Ureter (tissue), 1 donor: ENCODE measurements at regions not wholly inside any gene's neighbourhood (a gene's known extent, or its start where the extent isn't known, plus 50 kb on each side); places are given as distances from the start of the nearest gene placed in this dataset.
"Not testable (repeated sequence)": the region's sequence is repeated elsewhere in the genome, so short reads cannot be mapped to it uniquely, and the experiment has no call there.

Source experiments
- DNase-seq: peaks from one replicate; pipeline ENCODE4 v3.0.0-alpha.2; 2020; ENCODE audit warnings: low spot score
- donor health status: DM: yes; HTN: yes; CAD: no.

GRCh38 chr5:16987776-16988175 is 51.7 kb upstream of the MYO10 start:
- no peak for DNase-seq

GRCh38 chr5:16990817-16991520 is 54.9 kb upstream of the MYO10 start:
- not testable (repeated sequence) for DNase-seq

- DNase-seq, result no peak
Measured at GRCh38 chr5:16992006-16992405, 55.9 kb upstream of the MYO10 start.

GRCh38 chr5:16992444-16992843 is 56.4 kb upstream of the MYO10 start:
- no peak for DNase-seq

GRCh38 chr5:16994565-16994964 is 58.5 kb upstream of the MYO10 start:
- no peak for DNase-seq

- no peak for DNase-seq
Measured at GRCh38 chr5:16995372-16995771, 59.3 kb upstream of the MYO10 start.

GRCh38 chr5:17000291-17000939 is 64.3 kb upstream of the MYO10 start:
- DNase-seq, result no peak

GRCh38 chr5:17001428-17001827 is 65.3 kb upstream of the MYO10 start:
- DNase-seq, result no peak

- no peak for DNase-seq
Measured at GRCh38 chr5:17004441-17005106, 68.5 kb upstream of the MYO10 start.

- DNase-seq, result no peak
Measured at GRCh38 chr5:17005107-17005828, 69.2 kb upstream of the MYO10 start.

- DNase-seq, result no peak
Measured at GRCh38 chr5:17012289-17012688, 76.2 kb upstream of the MYO10 start.

GRCh38 chr5:17014686-17015085 is 78.6 kb upstream of the MYO10 start:
- DNase-seq, result no peak

- no peak for DNase-seq
Measured at GRCh38 chr5:17018871-17019270, 82.8 kb upstream of the MYO10 start.

- no peak for DNase-seq
Measured at GRCh38 chr5:17019324-17019723, 83.2 kb upstream of the MYO10 start.

- DNase-seq, result no peak
Measured at GRCh38 chr5:17020678-17021601, 84.9 kb upstream of the MYO10 start.

GRCh38 chr5:17021602-17021932 is 85.5 kb upstream of the MYO10 start:
- no peak for DNase-seq

- no peak for DNase-seq
Measured at GRCh38 chr5:17022296-17022695, 86.2 kb upstream of the MYO10 start.

GRCh38 chr5:17024686-17025180 is 88.6 kb upstream of the MYO10 start:
- no peak for DNase-seq

GRCh38 chr5:17031659-17032277 is 95.7 kb upstream of the MYO10 start:
- DNase-seq, result not testable (repeated sequence)

- DNase-seq, result not testable (repeated sequence)
Measured at GRCh38 chr5:17032314-17032985, 96.4 kb upstream of the MYO10 start.
